HUDEP-2 (cell line): ENCODE measurements at regions not wholly inside any gene's neighbourhood (a gene's known extent, or its start where the extent isn't known, plus 50 kb on each side); places are given as distances from the start of the nearest gene placed in this dataset.

ENCODE experiments used
- DNase-seq, 76 experiments: peaks; one replicate each; lab custom pipeline; 2025; ENCODE audit not compliant: unreplicated experiment in 76 of 76; lab: John Stamatoyannopoulos, UW

DNA sequence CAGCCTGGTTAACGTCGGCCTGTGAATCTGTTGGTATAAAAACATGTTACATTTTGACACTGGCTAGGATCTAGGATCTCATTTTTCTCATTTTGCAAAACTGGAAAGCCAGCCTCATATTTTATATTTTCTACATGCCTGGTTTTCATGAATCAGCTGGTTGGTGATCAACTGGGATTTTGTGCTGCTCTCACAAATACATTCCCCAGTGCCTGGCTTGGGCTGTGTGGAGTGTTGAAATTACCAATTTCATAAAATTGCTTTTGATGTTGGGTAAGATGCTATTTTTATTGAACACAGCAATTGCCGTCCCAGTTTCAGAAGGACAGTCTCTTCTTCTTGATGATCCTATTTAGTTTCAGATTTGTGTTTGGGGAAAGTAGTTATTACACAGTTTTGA is 604.3 kb downstream of the TAFA4 start:
- DNase-seq, result no peak

GRCh38 chr3:68315964-68316363 is 616.4 kb downstream of the TAFA4 start:
- no peak for DNase-seq

- no peak for DNase-seq
Measured at GRCh38 chr3:68315546-68315945, 616.8 kb downstream of the TAFA4 start.

GRCh38 chr3:68306571-68306970 is 625.8 kb downstream of the TAFA4 start:
- peak in 9 of 76 experiments; percentile 0 to 16 (median 3) for DNase-seq

DNA sequence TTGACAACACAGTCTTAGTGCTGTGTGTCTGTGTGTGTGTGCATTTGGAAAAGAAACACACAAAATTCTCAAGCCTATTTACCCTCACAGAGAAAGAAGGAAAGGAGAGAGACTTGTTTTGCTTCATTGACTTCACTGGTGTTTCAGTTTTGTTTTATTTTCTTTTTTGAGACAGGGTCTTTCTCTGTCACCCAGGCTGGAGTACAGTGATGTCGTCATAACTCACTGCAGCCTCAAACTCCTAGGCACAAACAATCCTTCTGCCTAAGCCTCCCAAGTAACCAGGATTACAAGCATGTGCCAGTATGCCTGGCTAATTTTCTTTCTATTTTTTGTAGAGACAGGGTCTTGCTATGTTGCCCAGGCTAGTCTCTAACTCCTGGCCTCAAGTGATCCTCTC is 636.9 kb downstream of the TAFA4 start:
- no peak for DNase-seq

DNA sequence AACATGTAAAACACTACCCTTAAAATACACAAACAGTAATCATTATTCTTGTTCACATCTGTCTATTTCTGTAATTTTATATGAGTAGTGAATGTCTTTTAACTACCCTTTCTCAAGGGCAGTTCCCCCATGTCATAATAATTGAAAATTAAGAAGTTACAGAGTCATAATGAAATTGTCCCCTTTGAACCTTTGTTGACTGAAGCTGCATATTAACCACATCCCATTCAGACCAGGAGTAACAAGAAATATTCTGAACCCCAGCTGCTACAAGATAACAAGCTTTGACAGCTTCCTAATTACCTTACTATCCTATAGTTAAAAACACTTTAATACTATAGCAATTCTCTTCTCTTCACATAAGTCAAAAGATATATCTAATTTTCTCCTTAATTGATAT is 635.9 kb upstream of the SUCLG2 start:
- DNase-seq, result no peak

DNA sequence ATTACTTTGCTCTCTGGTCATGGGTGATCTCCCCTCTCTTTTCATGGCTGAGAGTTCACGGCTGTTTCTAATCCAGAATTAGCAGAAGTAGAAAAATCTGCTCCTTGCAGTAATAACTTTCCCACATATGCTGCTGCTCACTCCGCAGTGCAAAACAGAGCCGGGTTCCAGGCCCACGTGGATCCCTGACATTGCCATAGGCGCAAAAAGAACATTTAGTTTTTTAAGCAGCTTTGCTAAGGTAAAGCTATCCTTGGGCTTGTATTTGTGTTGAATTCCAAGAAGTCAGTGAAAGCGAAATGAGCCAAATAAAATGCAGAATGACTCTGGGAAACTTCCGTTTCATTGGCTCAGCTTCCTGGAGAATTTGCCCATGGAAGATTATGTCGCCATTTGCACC is 633.7 kb upstream of the SUCLG2 start:
- no peak for DNase-seq

DNA sequence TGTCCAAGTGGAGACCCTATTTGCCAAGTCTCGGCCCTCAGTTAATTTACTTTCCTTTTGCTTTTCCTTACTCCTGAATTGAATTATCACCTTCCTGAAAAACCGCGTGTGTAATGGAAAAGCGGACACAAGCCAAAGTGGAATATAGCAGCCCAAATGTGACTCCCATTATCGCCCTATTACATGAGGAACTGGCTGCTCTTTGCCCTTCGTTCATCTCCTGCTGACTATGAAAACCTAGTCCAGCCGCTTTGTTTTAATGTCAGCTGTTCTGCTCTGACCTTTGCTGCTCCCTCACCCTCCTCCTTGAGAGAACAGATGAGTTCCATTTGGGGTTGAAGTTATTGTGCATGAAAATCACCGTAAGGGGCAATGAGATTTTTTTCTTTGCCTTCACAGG is 632.7 kb upstream of the SUCLG2 start:
- no peak for DNase-seq

DNA sequence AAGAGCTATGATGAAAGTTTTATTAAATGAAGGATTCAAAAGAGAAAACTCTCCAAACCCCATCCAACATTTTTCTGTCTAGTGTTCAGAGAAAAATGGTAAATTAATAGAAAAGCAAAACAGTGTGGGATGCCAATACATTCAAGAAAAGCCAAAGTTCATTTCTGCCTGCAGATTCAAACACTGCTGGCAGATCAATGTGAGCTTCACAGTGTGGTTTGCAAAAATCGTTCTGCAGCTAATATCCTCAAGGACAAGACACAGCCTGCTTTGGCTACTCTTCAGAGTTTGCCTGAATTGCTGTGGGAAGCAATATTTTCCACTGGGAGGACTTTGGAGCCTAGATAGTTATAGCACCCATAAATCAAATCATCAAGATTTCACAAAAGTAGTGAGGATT is 619.9 kb upstream of the SUCLG2 start:
- DNase-seq, result no peak

- DNase-seq, result no peak
Measured at GRCh38 chr3:68271145-68271544, 616.7 kb upstream of the SUCLG2 start.

GRCh38 chr3:68256635-68257223 is 602.3 kb upstream of the SUCLG2 start:
- DNase-seq, result peak in 2 of 76 experiments; percentile 2 to 9

DNA sequence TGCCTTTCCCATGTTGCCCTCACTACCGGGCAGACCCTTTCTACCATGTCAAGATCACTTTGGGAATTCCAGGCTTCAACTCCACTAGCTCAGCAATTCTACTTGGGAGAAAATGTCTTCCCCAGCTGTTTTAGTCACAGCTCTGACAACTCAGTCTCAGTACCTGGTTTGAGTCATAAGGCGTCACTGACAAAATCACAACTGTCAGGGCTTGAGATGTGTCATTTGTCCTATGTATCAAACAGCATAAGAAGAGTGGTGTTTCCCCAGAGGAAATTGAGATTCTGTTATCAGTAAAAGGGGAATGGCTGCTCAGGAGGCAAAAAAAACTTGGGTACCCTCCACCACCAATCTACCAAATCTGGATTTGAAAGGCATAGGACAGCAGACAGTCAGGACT is 594.9 kb upstream of the SUCLG2 start:
- DNase-seq, result no peak

DNA sequence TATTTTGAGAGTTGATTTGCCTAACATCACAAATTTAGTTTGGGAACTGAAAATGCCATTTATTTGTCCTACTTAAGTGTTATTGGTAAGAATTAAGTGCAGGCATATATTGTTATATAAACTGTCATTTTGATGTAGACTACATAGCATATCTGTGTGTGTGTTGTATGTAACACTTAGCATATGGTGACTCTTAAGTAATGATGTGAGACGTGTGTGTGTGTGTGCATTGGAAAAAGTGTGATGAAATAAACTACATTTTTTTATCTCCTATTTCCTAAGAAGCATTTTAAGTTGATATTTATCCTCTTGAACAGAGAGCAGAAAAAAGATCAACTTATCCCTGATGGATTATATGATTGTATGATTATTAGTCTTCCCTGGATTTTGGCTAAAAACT is 588.2 kb upstream of the SUCLG2 start:
- DNase-seq, result no peak

GRCh38 chr3:68239542-68239941 is 585.1 kb upstream of the SUCLG2 start:
- DNase-seq, result no peak

DNA sequence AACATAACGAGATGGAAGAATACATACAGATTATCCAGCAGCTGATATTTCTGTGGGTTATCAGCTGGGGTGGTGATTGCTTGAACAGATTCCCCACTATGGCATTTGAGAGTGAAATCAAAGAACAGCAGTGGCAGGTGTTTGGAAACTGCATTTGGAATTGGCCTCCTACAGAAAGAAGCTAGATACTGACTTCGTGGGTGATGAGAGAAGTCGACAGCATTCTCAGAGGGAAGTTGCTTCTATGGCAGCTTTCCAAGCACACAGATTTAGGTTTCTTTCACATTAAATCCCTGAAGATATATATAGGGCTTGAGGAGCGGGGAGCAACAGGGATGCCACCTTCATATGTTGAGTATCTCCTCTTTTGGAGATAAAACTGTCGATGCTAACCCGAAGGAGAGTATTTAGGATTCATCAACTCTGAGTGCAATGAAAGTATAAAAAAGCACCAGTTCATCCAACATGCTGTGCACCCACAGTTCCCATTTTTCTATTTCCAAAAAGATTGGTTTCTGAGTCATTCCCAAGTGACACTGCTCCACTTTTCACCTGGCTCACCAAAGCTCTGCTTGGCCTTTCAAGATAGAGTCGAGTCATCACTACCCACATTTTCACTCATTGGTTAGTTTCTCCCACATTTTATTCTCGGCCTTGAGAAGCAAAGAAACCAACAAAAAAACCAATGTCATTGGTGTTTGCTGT is 579.8 kb upstream of the SUCLG2 start:
- DNase-seq, result no peak

- no peak for DNase-seq
Measured at GRCh38 chr3:68228856-68229255, 574.4 kb upstream of the SUCLG2 start.

- DNase-seq, result no peak
Measured at GRCh38 chr3:68220832-68221231, 566.4 kb upstream of the SUCLG2 start.

- no peak for DNase-seq
Measured at GRCh38 chr3:68211637-68212036, 557.2 kb upstream of the SUCLG2 start.

- no peak for DNase-seq
Measured at GRCh38 chr3:68210635-68211034, 556.2 kb upstream of the SUCLG2 start.

- DNase-seq, result no peak
Measured at GRCh38 chr3:68207327-68207726, 552.9 kb upstream of the SUCLG2 start.

- peak in 4 of 76 experiments; percentile 1 to 23 (median 4) for DNase-seq
Measured at GRCh38 chr3:68206524-68207117, 552.2 kb upstream of the SUCLG2 start.

- no peak for DNase-seq
Measured at GRCh38 chr3:68186733-68187132, 532.3 kb upstream of the SUCLG2 start.
